Natural killer cell (primary cell): ENCODE measurements at regions not wholly inside any gene's neighbourhood (a gene's known extent, or its start where the extent isn't known, plus 50 kb on each side); places are given as distances from the start of the nearest gene placed in this dataset.

Experiments used
- ATAC-seq, 3 donors: fragments of 150-1000 bp in 2 of 3; fragments of 200-7000 bp in 1 of 3; cut with Tn5 transposase; 1 replicate in 1 of 3; 2 replicates in 2 of 3; pipeline ENCODE4 v1.10.0; 2021; ENCODE audit warnings: mild to moderate bottlenecking in 2 of 3, moderate library complexity in 2 of 3
- DNase-seq, 2 donors: peaks; one replicate each; pipeline versions ENCODE4 v3.0.0 to v3.0.0-alpha.2; 2013 to 2021; ENCODE audit warnings: mixed read lengths in 1 of 2
- H3K27ac ChIP-seq: one replicate; pipeline ENCODE4 v1.5.1; 2013; ENCODE audit warnings: mild to moderate bottlenecking, low read length
- H3K27me3 ChIP-seq: one replicate; pipeline ENCODE4 v1.6.1; 2013; ENCODE audit warnings: low read length; ENCODE audit not compliant: control insufficient read depth, insufficient read depth
- H3K36me3 ChIP-seq: one replicate; pipeline ENCODE4 v1.6.1; 2013; ENCODE audit warnings: low read length; ENCODE audit not compliant: control insufficient read depth, insufficient read depth
- H3K4me1 ChIP-seq: one replicate; pipeline ENCODE4 v1.6.1; 2013; ENCODE audit warnings: low read length; ENCODE audit not compliant: control insufficient read depth, insufficient read depth
- H3K4me3 ChIP-seq: one replicate; pipeline ENCODE4 v1.5.1; 2013; ENCODE audit warnings: low read length
- H3K9me3 ChIP-seq: one replicate; pipeline ENCODE4 v1.6.1; 2013; ENCODE audit warnings: low read length; ENCODE audit not compliant: control insufficient read depth, insufficient read depth
- H3K27ac Mint-ChIP-seq, 2 donors: one replicate each; pipeline ENCODE4 v1.8.0; 2022; ENCODE audit warnings: mild to moderate bottlenecking in 2 of 2, mixed read lengths in 2 of 2, moderate library complexity in 1 of 2
- H3K27me3 Mint-ChIP-seq, 2 donors: one replicate each; pipeline ENCODE4 v1.8.0; 2022; ENCODE audit warnings: low read depth in 2 of 2, mixed read lengths in 2 of 2
- H3K36me3 Mint-ChIP-seq: one replicate; pipeline ENCODE4 v1.8.0; 2022; ENCODE audit warnings: mixed read lengths
- H3K4me1 Mint-ChIP-seq, 2 donors: one replicate each; pipeline ENCODE4 v1.8.0; 2022; ENCODE audit warnings: mixed read lengths in 2 of 2
- H3K4me3 Mint-ChIP-seq: one replicate; pipeline ENCODE4 v1.8.0; 2022; ENCODE audit warnings: mild to moderate bottlenecking, moderate library complexity, mixed read lengths
- H3K9me3 Mint-ChIP-seq, 2 donors: one replicate each; pipeline ENCODE4 v1.8.0; 2022; ENCODE audit warnings: mixed read lengths in 2 of 2
- WGBS: methylation state at CpG from one replicate; pipeline ENCODE4 v1.1.7; 2013; ENCODE audit warnings: missing lambda C conversion rate; ENCODE audit not compliant: insufficient coverage; 5-methylcytosine and 5-hydroxymethylcytosine counted together
- intact Hi-C: fragments of 100-400 bp; cut with micrococcal nuclease; formaldehyde crosslinking; loops from one replicate; pipeline ENCODE4 v1.14.2; 2022
- TF ChIP-seq, protein P1 (sequence below): fragments of 200-600 bp; IDR thresholded peaks from one replicate; pipeline ENCODE4 v1.8.0; 2022; ENCODE audit warnings: antibody characterized with exemption

DNA sequence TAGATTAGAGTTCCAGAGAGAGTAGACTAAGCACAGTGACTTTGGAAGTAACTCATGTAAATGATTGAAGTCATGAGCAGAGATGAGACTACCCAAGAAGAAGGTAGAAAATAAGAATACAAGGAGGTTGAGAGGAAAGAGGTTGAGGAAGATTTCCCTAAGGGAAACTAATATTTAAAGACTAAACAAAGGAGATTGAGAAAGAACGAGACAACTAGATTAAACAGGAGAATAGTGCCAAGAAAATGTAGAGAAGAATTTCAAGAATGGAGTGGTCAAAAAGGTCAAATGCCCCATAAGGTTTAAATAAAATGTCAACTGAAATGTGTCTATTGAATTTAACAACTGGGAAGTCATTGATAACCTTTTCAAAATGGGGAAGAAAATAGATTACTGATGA lies 59.0 kb downstream of the RPS29 start:
- Histone ChIP-seq H3K36me3 (no peaks in the 10 kb centered on the region), H3K27ac (no peak overlapping the region), H3K4me1 (no peaks in the 10 kb centered on the region), H3K27me3 (no peaks in the 10 kb centered on the region), H3K4me3 (no peak overlapping the region), H3K9me3 (peaks cover 3% of the 10 kb centered on the region)
- H3K9me3 Mint-ChIP-seq, result no peaks in the 10 kb centered on the region
- H3K36me3 Mint-ChIP-seq, result no peaks in the 10 kb centered on the region
- intact Hi-C loops, result no loop called here
- H3K4me3 Mint-ChIP-seq, result no peak overlapping the region
- H3K4me1 Mint-ChIP-seq, result no peaks in the 10 kb centered on the region
- TF ChIP-seq, protein P1, sequence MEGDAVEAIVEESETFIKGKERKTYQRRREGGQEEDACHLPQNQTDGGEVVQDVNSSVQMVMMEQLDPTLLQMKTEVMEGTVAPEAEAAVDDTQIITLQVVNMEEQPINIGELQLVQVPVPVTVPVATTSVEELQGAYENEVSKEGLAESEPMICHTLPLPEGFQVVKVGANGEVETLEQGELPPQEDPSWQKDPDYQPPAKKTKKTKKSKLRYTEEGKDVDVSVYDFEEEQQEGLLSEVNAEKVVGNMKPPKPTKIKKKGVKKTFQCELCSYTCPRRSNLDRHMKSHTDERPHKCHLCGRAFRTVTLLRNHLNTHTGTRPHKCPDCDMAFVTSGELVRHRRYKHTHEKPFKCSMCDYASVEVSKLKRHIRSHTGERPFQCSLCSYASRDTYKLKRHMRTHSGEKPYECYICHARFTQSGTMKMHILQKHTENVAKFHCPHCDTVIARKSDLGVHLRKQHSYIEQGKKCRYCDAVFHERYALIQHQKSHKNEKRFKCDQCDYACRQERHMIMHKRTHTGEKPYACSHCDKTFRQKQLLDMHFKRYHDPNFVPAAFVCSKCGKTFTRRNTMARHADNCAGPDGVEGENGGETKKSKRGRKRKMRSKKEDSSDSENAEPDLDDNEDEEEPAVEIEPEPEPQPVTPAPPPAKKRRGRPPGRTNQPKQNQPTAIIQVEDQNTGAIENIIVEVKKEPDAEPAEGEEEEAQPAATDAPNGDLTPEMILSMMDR, result no peak
- 86% methylated on average over 1 of the region's 1 CpG for WGBS
- no peak for DNase-seq
- no peak for ATAC-seq
- H3K27ac Mint-ChIP-seq, result no peak overlapping the region
- H3K27me3 Mint-ChIP-seq, result peaks cover 29 to 43% of the 10 kb centered on the region in 2 donors

DNA sequence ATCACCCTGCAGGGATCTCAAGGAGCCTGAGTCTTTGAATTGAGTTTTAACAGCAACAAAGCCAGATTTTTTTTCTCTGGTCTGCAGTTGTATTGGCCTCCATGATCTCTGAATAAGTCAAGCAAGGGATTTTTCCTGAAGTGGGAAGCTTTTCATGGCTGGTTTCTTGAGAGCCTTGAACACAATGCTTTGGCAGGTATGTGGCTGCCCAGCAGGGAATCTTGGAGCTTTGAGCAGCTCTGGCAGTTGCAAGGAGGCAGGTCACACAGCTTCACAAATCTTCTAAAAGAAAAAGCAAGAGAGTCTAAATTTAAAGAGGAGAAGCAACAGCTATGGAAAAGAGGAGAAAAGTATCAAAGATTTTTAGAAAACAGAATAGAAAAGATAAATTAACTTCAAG lies 60.1 kb downstream of the RPS29 start:
- Mint-ChIP-seq H3K4me3 (no peak overlapping the region), H3K27ac (no peak overlapping the region), H3K4me1 (no peaks in the 10 kb centered on the region), H3K9me3 (no peaks in the 10 kb centered on the region), H3K27me3 (peaks cover 29 to 33% of the 10 kb centered on the region in 2 donors), H3K36me3 (no peaks in the 10 kb centered on the region)
- DNase-seq (no peak), ATAC-seq (no peak)
- Histone ChIP-seq H3K9me3 (peaks cover 3% of the 10 kb centered on the region), H3K4me3 (no peak overlapping the region), H3K36me3 (no peaks in the 10 kb centered on the region), H3K27me3 (no peaks in the 10 kb centered on the region), H3K27ac (no peak overlapping the region), H3K4me1 (no peaks in the 10 kb centered on the region)
- intact Hi-C loops, result no loop called here
- TF ChIP-seq, protein P1, result no peak

DNA sequence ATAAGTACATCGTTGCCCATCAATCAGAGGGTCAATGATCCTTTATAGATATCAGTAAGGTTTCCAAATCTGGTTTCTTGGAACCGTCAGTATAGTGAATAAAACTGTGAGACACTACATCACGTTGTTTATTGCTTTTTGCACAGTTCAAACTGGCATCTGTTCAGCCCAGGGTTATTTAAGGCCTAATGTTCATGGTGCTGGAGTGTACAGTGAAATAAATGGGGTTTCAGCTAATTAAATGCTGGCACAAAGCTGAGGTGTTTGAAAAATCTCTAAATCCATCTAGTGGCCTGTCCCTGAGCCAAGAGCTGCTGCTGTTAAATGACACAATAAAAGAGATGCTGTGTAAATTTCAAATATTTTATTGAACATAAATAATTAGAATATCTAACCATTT lies 69.9 kb downstream of the RPS29 start:
- ATAC-seq (no peak), DNase-seq (no peak)
- no peaks in the 10 kb centered on the region for H3K36me3 Mint-ChIP-seq
- Histone ChIP-seq H3K27me3 (no peaks in the 10 kb centered on the region), H3K9me3 (no peaks in the 10 kb centered on the region), H3K4me3 (no peak overlapping the region), H3K36me3 (no peaks in the 10 kb centered on the region), H3K27ac (no peak overlapping the region), H3K4me1 (no peaks in the 10 kb centered on the region)
- TF ChIP-seq, protein P1, result no peak
- no peak overlapping the region for H3K27ac Mint-ChIP-seq
- H3K9me3 Mint-ChIP-seq, result no peaks in the 10 kb centered on the region
- no peaks in the 10 kb centered on the region for H3K4me1 Mint-ChIP-seq
- 83% methylated on average over 3 of the region's 3 CpGs for WGBS
- intact Hi-C loops, result no loop called here
- no peak overlapping the region for H3K4me3 Mint-ChIP-seq
- no peaks in the 10 kb centered on the region for H3K27me3 Mint-ChIP-seq

DNA sequence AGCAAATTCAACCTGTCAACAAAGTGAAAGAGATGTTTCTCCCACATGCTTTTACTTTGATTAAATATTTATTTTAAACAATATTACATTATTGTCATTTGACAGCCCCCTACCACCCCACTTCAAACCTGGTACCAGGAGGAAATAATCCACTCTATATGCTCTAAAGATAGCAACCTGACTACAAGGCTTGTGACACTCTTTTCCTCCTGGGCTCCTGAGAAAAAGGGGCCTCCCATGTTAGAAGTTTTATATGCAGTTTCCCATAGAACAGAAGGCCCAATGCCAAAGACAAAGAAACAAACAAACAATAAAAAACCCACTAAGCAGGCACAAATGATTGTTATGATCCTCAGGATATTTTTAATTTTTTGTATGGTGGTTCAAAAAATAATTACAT lies 73.6 kb downstream of the RPS29 start:
- no peaks in the 10 kb centered on the region for H3K9me3 Mint-ChIP-seq
- Histone ChIP-seq H3K36me3 (no peaks in the 10 kb centered on the region), H3K4me3 (no peak overlapping the region), H3K27ac (no peak overlapping the region), H3K9me3 (no peaks in the 10 kb centered on the region), H3K4me1 (no peaks in the 10 kb centered on the region), H3K27me3 (no peaks in the 10 kb centered on the region)
- H3K4me1 Mint-ChIP-seq, result no peaks in the 10 kb centered on the region
- H3K27me3 Mint-ChIP-seq, result no peaks in the 10 kb centered on the region
- DNase-seq (no peak), ATAC-seq (no peak)
- no peak overlapping the region for H3K27ac Mint-ChIP-seq
- intact Hi-C loops, result no loop called here
- TF ChIP-seq, protein P1, result no peak
- no peaks in the 10 kb centered on the region for H3K36me3 Mint-ChIP-seq
- no peak overlapping the region for H3K4me3 Mint-ChIP-seq
